Retinal pigment epithelial cell (primary cell): ENCODE measurements at regions not wholly inside any gene's neighbourhood (a gene's known extent, or its start where the extent isn't known, plus 50 kb on each side); places are given as distances from the start of the nearest gene placed in this dataset.

ENCODE experiments used
- DNase-seq: peaks from one replicate; pipeline ENCODE4 v3.0.0-alpha.2; 2010; ENCODE audit warnings: low read depth
- H3K4me3 ChIP-seq: 2 replicates; pipeline ENCODE4 v1.5.1; 2011; ENCODE audit warnings: mild to moderate bottlenecking, low read length, control low read depth, moderate library complexity
- CTCF ChIP-seq: conservative IDR thresholded peaks from 2 replicates; pipeline ENCODE4 v1.5.1; 2011; ENCODE audit warnings: low read depth, low read length, control low read depth, inconsistent platforms

GRCh38 chr10:4046030-4046429 lies 261.0 kb upstream of the KLF6 start:
- TF ChIP-seq CTCF = no peak
- H3K4me3 ChIP-seq = no peak overlapping the region
- no peak for DNase-seq

GRCh38 chr10:4043897-4044665 lies 259.1 kb upstream of the KLF6 start:
- no peak for TF ChIP-seq CTCF
- H3K4me3 ChIP-seq = no peak overlapping the region
- DNase-seq = no peak

GRCh38 chr10:4041635-4042034 lies 256.6 kb upstream of the KLF6 start:
- TF ChIP-seq CTCF = no peak
- DNase-seq = no peak
- no peak overlapping the region for H3K4me3 ChIP-seq

DNA sequence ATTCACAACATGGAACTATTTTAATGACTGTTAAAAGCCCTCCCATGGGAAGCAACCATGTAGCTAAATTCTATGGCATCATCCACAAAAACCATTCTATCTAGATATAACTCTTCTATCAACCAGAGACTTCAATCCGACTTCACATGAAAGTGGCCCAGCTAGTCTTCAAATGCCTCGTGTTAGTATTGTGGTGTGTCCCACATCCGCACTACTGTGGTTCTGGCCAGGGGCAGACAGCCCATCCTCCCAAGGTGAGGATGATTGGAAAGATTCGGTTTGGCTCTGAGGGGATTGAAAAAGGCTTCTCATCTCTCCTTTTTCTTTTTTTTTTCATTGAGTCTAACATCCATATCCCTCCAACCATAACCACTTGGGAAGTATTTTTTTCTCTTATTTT lies 253.0 kb upstream of the KLF6 start:
- H3K4me3 ChIP-seq = no peak overlapping the region
- no peak for TF ChIP-seq CTCF
- no peak for DNase-seq

GRCh38 chr10:4035599-4035945 lies 250.6 kb upstream of the KLF6 start:
- no peak overlapping the region for H3K4me3 ChIP-seq
- no peak for TF ChIP-seq CTCF
- no peak for DNase-seq

- no peak for DNase-seq
- no peak overlapping the region for H3K4me3 ChIP-seq
- no peak for TF ChIP-seq CTCF
Observed at GRCh38 chr10:4034907-4035598, 250.0 kb upstream of the KLF6 start.

GRCh38 chr10:4033341-4033896 lies 248.4 kb upstream of the KLF6 start:
- no peak for TF ChIP-seq CTCF
- DNase-seq = no peak
- H3K4me3 ChIP-seq = no peak overlapping the region
